ENCODE measurements at regions not wholly inside any gene's neighbourhood (a gene's known extent, or its start where the extent isn't known, plus 50 kb on each side); places are given as distances from the start of the nearest gene placed in this dataset.

- H3K36me3 ChIP-seq: no peaks in the 10 kb centered on the region
- no peak overlapping the region for H3K27ac ChIP-seq
- H3K27me3 ChIP-seq: no peaks in the 10 kb centered on the region
- 58 to 60% methylated on average over 19 of the region's 19 CpGs for WGBS, 2 donors
- H3K4me3 ChIP-seq: no peak overlapping the region
- DNase-seq: peak in 1 of 6 donors; percentile 7
- no peaks in the 10 kb centered on the region for H3K4me1 ChIP-seq
- TF ChIP-seq CTCF (IDR thresholded peaks at IDR 0.05): no peak
- no peaks in the 10 kb centered on the region for H3K9me3 ChIP-seq
- ATAC-seq: no peak
- no peak for FAIRE-seq
- intact Hi-C loops (cut with DNase I): no loop called here
These were observed 93.7 kb downstream of the OAT start for GRCh38 chr10:124324856-124325632.

- Histone ChIP-seq H3K4me1 (no peaks in the 10 kb centered on the region), H3K27ac (no peak overlapping the region), H3K4me3 (no peak overlapping the region), H3K36me3 (no peaks in the 10 kb centered on the region), H3K27me3 (no peaks in the 10 kb centered on the region), H3K9me3 (no peaks in the 10 kb centered on the region)
- DNase-seq: peak in 1 of 6 donors; percentile 3
- WGBS, 2 donors: 51 to 58% methylated on average over 6 of the region's 6 CpGs
- no peak for FAIRE-seq
- ATAC-seq: no peak
- no peak for TF ChIP-seq CTCF (IDR thresholded peaks at IDR 0.05)
- intact Hi-C loops (cut with DNase I): no loop called here
These were observed 94.3 kb downstream of the OAT start for GRCh38 chr10:124324451-124324850.

- no peak for TF ChIP-seq CTCF (IDR thresholded peaks at IDR 0.05)
- no peaks in the 10 kb centered on the region for H3K27me3 ChIP-seq
- DNase-seq (peak in 1 of 6 donors; percentile 4), ATAC-seq (no peak), FAIRE-seq (no peak)
- no peaks in the 10 kb centered on the region for H3K4me1 ChIP-seq
- no peak overlapping the region for H3K27ac ChIP-seq
- no peaks in the 10 kb centered on the region for H3K36me3 ChIP-seq
- 69 to 75% methylated on average over 5 of the region's 5 CpGs for WGBS, 2 donors
- intact Hi-C loops (cut with DNase I): no loop called here
- H3K9me3 ChIP-seq: no peaks in the 10 kb centered on the region
- no peak overlapping the region for H3K4me3 ChIP-seq
These were observed 94.9 kb downstream of the OAT start for GRCh38 chr10:124323806-124324205.

GRCh38 chr10:124323111-124323725, 95.5 kb downstream of the OAT start:
- peak in 1 of 4 donors; percentile 27 for ATAC-seq
- WGBS, 2 donors: 61 to 74% methylated on average over 11 of the region's 11 CpGs
- intact Hi-C loops (cut with DNase I): no loop called here
- no peak for FAIRE-seq
- no peaks in the 10 kb centered on the region for H3K36me3 ChIP-seq
- no peak overlapping the region for H3K27ac ChIP-seq
- no peaks in the 10 kb centered on the region for H3K27me3 ChIP-seq
- peak in 1 of 6 donors; percentile 2 for DNase-seq
- H3K9me3 ChIP-seq: no peaks in the 10 kb centered on the region
- H3K4me3 ChIP-seq: no peak overlapping the region
- TF ChIP-seq CTCF (IDR thresholded peaks at IDR 0.05): no peak
- no peaks in the 10 kb centered on the region for H3K4me1 ChIP-seq
